IPS-NIHi7 (cell line): ENCODE measurements at regions not wholly inside any gene's neighbourhood (a gene's known extent, or its start where the extent isn't known, plus 50 kb on each side); places are given as distances from the start of the nearest gene placed in this dataset.

Experiments
- DNase-seq: peaks from one replicate; pipeline ENCODE4 v3.0.0; 2012; ENCODE audit warnings: mixed read lengths; ENCODE audit errors: extremely low spot score

DNA sequence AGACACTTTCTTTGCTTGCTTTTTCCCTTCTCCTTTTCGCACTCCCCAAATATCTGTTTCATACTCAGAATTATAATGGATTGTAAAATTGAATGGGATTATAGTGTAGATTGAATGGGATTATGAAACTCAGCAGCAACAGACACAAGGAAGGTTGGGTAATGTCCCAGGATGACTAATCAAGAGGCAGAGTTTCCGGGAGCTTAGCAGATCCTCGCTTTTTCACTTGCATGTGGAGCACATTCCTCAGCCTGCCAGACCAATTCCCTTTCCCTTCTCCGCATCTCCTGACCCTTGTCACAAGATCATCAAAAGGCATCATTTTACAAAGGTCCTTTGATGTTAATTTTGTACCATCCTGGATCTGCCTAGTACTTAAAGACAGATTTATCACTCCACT is 55.1 kb upstream of the SLC1A1 start:
- DNase-seq = peak; percentile 40

- no peak for DNase-seq
Observed at GRCh38 chr9:4433379-4433778, 56.9 kb upstream of the SLC1A1 start.

- DNase-seq = no peak
Observed at GRCh38 chr9:4430432-4431261, 59.6 kb upstream of the SLC1A1 start.

- DNase-seq = no peak
Observed at GRCh38 chr9:4425319-4426045, 64.8 kb upstream of the SLC1A1 start.

GRCh38 chr9:4424891-4425290 is 65.4 kb upstream of the SLC1A1 start:
- DNase-seq = no peak

- no peak for DNase-seq
Observed at GRCh38 chr9:4424038-4424437, 66.2 kb upstream of the SLC1A1 start.

- peak; percentile 41 for DNase-seq
Observed at GRCh38 chr9:4423207-4423610, 67.1 kb upstream of the SLC1A1 start.

GRCh38 chr9:4422495-4422894 is 67.8 kb upstream of the SLC1A1 start:
- no peak for DNase-seq

DNA sequence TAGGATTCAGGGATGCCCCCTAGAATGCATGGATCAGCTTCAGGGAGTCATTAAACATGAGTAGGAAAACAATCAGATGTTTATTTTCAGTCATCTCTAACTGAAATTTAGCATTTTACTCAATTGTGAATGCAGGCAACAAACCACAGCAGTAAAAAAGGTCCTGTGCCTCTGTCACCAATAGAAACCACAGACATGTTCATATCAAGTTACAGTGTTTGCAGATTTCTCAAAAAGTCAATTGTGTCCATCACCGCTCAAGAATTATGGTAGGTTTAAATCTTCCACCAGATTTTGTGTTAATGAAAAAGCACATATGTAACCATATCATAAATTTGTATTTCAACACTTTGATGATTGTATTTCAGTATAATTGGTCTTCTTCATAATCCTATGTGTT is 68.4 kb upstream of the SLC1A1 start:
- no peak for DNase-seq

DNA sequence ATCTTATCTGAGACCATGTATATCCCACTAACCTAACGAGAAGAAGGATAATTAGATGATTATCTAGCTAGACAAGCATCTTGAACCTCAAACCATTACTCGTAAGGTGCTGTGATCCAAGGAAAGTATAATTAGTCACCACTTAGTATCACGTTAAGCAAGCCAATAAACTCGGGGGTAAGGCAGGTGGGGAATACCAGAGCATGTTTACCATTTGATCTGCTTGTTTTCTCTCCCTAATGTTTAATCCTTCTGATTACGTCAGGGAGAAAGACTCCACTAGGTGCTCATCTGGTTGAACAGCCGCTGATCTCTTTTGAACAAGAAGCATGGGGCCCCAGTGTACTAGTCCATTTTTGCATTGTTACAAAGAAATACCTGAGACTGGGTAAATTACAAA is 69.9 kb upstream of the SLC1A1 start:
- no peak for DNase-seq

DNA sequence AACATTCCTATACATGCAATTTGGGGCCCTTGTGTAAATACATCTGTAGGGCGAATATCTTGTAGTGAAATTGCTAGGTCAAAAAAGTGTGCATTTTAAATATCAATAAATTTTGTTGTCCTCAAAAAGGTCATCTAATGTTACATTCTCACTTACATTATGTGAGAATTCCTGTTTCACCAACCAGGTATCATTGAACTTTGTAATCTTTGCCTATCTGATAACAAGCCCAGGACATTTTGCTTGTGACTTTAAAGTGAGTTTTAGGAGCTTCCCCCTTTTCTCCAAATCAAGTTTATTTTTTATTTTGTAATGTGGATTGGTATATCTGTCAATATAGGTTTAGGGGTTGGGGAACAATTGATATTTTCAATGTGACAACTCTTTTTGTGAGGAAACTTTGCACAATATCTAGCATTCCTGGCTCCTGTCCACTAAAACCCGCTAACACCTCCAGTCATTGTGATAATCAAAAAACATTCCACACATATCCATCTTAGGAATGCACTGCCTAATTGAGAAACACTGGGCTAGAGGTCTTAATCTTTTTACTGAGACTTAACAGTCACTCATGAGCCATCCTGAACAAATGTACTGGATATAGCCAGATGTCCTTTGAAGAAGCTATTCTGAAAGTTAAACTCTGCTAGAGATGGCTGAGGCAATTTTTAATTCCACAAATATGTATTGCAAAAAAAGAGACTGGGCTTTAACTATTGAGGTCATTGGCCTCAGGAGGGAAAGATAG is 72.5 kb upstream of the SLC1A1 start:
- DNase-seq = no peak

GRCh38 chr9:4416467-4416866 is 73.8 kb upstream of the SLC1A1 start:
- DNase-seq = no peak

DNA sequence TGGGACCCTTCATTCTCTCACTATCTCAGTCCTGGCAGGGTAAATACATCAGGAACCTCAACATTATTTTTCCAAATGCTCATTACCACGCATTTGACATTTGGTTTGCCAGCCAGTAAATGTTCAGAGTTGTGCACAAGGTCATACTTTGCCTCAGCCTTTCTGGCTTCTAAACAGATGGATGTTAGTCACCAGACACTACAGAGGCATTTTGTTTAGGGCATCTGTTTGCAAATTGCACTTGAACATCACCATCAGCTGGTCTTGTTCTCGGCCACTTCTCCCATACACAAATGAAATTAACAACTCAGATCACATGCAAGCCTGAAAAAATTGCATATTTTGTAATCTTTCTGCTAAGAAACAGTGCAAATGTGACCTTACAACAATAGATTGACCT is 75.0 kb upstream of the SLC1A1 start:
- DNase-seq = no peak

- no peak for DNase-seq
Observed at GRCh38 chr9:4413856-4414255, 76.4 kb upstream of the SLC1A1 start.

DNA sequence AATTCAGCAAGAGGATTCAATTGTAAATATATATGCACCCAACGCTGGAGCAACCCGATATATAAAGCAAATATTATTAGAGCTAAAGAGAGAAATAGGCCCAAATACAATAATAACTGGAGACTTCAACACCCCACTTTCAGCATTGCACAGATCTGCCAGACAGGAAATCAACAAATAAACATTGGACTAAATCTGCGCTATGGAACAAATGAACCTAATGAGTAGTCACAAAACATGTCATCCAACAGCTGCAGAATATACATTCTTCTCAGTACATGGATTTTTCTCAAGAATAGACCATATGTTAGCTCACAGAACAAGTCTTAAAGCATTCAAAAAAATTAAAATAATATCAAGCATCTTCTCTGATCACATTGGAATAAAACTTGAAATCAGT is 86.1 kb upstream of the SLC1A1 start:
- no peak for DNase-seq

GRCh38 chr9:4402501-4402900 is 87.8 kb upstream of the SLC1A1 start:
- DNase-seq = no peak

GRCh38 chr9:4400731-4401130 is 89.5 kb upstream of the SLC1A1 start:
- DNase-seq = no peak

- no peak for DNase-seq
Observed at GRCh38 chr9:4397917-4398316, 92.4 kb upstream of the SLC1A1 start.

- no peak for DNase-seq
Observed at GRCh38 chr9:4393806-4394523, 94.1 kb upstream of the GLIS3 start.

- DNase-seq = no peak
Observed at GRCh38 chr9:4389755-4390154, 89.9 kb upstream of the GLIS3 start.

- no peak for DNase-seq
Observed at GRCh38 chr9:4389003-4389402, 89.1 kb upstream of the GLIS3 start.

DNA sequence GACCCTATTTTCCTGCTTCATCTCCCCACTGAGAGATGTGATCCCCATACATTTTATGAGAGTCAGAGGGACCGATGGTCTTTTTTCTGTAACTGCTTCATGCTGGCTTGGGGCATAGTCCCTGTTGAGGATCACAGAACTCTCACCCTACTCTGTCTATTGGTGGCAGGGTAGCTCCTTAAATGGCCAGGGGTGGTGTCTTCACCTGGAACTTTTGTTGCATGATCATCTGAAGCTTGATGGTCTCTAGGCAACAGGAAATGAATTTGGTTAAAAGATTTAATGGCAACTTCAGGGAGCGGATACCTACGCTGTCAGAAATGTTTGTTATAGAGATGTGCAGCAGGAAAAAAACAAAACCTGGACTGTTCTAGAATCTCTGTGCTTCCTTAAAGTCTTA is 87.0 kb upstream of the GLIS3 start:
- DNase-seq = no peak
